Activated CD8-positive, alpha-beta memory T cell treated with anti-CD3 and anti-CD28 coated beads for 4 hours (primary cell): ENCODE measurements at regions not wholly inside any gene's neighbourhood (a gene's known extent, or its start where the extent isn't known, plus 50 kb on each side); places are given as distances from the start of the nearest gene placed in this dataset.

Source experiments
- DNase-seq, 2 donors: peaks; one replicate each; pipeline ENCODE4 v3.0.0-alpha.2; 2020; ENCODE audit warnings: low read depth in 2 of 2

- DNase-seq = no peak
These were observed 249.9 kb upstream of the TLE3 start for GRCh38 chr15:70347321-70348225.

- no peak for DNase-seq
These were observed 247.7 kb upstream of the TLE3 start for GRCh38 chr15:70345251-70346019.

GRCh38 chr15:70344666-70345065 lies 246.9 kb upstream of the TLE3 start:
- DNase-seq = no peak

- DNase-seq = no peak
These were observed 246.4 kb upstream of the TLE3 start for GRCh38 chr15:70343961-70344621.

- DNase-seq = no peak
These were observed 245.1 kb upstream of the TLE3 start for GRCh38 chr15:70342554-70343548.

GRCh38 chr15:70342141-70342540 lies 244.4 kb upstream of the TLE3 start:
- DNase-seq = no peak

GRCh38 chr15:70341566-70341965 lies 243.8 kb upstream of the TLE3 start:
- no peak for DNase-seq

DNA sequence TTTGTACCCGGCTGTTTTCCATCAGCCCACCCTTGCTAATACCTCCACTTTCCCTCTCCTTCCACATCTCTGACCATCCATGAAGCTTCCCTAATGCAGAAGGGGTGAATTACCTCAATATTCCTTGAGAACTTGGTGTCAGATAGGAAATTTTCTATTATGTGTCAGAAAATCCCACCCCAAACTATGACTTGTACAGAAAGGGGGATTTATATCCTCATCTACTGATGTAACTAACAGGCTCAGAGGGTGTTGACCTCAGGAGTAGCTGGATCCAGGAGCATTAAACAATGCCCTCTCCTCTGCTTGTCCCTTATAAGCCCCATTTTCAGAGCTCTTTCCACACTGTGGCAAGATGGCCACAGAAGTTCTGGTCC lies 242.8 kb upstream of the TLE3 start:
- no peak for DNase-seq

GRCh38 chr15:70339571-70340493 lies 242.1 kb upstream of the TLE3 start:
- DNase-seq = no peak

DNA sequence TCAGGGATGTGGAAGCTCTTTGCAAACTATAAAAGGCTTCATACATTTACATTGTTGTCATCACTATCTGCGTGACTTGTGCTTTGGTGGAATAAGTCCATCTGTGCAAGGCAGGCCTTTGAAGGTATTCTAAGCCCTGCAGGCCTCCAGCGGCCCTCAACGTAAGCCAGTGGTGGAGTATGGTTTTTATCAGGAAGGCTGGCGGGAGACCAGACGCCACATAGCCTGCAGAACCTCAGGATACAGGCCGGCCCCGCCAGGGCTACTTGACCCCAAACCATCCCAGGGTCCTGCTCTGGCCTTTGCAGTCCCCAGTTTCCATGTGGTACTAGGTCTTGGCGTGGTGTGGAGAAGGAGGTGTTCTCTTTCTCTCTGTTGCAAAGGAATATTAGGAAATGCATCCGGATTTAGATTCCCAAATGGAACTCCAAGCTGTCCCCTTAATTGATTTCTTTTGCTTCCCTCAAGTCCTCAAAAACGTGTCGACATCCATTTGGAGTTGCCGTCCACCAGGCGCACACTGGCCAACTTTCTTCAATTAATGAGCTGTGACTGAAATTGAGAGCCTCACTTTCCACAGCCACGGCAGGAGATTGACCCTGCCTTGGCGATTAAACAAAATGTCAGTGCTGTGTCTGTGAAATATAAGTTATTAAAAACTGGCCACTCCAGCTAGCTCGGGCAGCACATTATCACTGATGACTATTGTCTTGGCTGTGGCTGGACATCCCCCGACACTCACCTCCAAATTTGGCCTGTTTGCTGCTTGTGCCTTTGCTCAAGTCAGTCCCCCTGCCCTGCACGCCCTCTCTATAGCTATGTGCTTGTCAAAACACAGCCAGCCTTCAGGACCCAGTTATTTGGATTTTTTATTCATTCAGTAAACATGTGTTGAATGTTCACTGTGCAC lies 239.8 kb upstream of the TLE3 start:
- DNase-seq = no peak

DNA sequence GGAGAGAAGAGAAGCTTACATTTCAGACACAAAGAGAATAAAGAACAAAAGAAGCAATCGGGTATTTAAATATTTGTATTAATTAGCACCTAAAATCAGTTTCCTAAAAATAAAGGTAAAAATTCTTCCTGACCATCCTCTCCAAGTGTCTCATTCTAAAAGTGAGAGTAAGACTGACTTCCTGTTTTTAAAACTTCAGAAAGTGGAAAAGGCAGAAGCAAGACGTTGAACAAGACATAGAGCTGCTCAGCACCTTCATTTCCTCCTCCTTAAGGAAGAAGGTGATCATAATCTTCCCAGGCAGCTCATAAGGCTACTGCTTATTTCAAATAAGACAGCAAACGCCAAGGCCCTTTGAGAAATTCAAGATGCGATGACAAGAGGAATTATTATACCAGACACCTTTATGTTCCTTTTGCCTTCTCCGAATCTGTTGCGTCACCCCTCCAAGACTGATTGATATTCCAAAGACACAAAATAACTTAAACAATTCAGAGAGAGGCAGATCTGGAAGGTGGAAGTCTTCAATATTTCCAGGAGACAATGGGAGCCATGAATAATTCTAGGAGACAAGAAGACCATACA lies 238.8 kb upstream of the TLE3 start:
- no peak for DNase-seq

GRCh38 chr15:70334286-70334685 lies 236.6 kb upstream of the TLE3 start:
- no peak for DNase-seq

DNA sequence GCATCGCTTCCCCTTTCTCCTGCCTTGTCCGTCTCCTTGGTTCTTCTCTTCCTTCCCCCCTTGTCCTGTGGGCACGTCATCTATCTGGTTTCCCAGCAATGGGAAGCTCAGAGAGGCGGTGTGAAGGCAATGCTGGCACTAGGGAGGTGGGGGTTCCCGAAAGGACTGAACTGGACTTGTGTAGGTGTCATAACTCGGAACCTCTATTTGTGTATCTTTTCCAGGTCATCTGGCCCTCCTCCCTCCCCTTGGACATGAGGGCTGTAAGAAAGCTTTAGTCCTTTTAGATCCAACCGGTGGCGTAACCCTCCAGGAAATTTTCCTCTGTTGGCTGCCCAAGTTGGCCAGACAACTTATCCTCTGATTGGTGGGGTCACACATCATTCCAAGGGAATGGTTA lies 231.5 kb upstream of the TLE3 start:
- DNase-seq = no peak

DNA sequence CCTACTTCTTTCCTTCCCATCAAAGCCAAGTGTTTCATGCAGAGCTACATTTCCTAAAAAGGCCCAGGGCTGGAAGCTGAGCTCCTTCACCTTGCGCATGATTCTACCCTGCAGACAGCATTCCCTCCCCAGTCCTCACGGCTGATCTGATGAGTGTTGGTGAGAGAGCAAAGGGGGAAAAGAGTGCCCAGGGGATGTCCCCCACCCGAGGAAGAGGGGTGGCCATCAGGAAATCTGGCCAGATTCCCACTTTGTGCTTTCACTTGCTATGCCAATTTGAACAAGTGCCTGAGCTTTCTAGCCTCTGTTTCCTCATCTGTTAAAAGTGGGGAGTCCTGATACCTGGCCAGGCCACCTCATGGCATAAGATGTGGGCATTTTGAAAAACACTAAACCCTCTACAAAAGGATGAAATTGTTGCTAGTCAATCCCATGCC lies 231.0 kb upstream of the TLE3 start:
- no peak for DNase-seq

- no peak for DNase-seq
These were observed 230.3 kb upstream of the TLE3 start for GRCh38 chr15:70327856-70328678.

GRCh38 chr15:70327328-70327855 lies 229.7 kb upstream of the TLE3 start:
- DNase-seq = no peak
